GM20431 (cell line): ENCODE measurements at regions not wholly inside any gene's neighbourhood (a gene's known extent, or its start where the extent isn't known, plus 50 kb on each side); places are given as distances from the start of the nearest gene placed in this dataset.
"Not testable (repeated sequence)": the region's sequence is repeated elsewhere in the genome, so short reads cannot be mapped to it uniquely, and the experiment has no call there.

Experiments used
- in situ Hi-C: fragments of 300-500 bp; cut with MseI, MboI; formaldehyde crosslinking; loops from one replicate; pipeline ENCODE4 v1.15.0; 2020; ENCODE audit warnings: low sequenced_read_pairs; ENCODE audit not compliant: unreplicated experiment

- in situ Hi-C loops, result not testable (repeated sequence)
Observed at GRCh38 chr16:6693418-6693817, 639.2 kb upstream of the RBFOX1 start.

DNA sequence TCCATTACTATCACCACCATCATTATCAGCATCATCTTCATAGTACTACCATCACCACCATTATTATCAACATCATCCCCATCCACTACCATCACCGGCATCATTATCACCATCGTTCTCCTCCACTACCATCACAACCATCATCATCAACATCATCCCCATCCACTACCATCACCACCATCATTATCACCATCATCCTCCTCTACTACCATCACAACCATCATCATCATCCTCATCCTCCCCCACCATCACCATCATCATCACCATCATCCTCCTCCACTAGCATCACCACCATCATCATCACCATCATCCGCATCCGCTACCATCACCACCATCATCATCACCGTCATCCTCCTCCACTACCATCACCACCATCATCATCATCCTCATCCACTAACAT lies 639.8 kb upstream of the RBFOX1 start:
- in situ Hi-C loops, result no loop called here

GRCh38 chr16:6690741-6691140 lies 641.9 kb upstream of the RBFOX1 start:
- in situ Hi-C loops, result no loop called here

GRCh38 chr16:6689643-6690042 lies 643.0 kb upstream of the RBFOX1 start:
- in situ Hi-C loops, result no loop called here

- in situ Hi-C loops, result no loop called here
Observed at GRCh38 chr16:6687593-6687992, 645.1 kb upstream of the RBFOX1 start.

- in situ Hi-C loops, result no loop called here
Observed at GRCh38 chr16:6684076-6684673, 648.5 kb upstream of the RBFOX1 start.

DNA sequence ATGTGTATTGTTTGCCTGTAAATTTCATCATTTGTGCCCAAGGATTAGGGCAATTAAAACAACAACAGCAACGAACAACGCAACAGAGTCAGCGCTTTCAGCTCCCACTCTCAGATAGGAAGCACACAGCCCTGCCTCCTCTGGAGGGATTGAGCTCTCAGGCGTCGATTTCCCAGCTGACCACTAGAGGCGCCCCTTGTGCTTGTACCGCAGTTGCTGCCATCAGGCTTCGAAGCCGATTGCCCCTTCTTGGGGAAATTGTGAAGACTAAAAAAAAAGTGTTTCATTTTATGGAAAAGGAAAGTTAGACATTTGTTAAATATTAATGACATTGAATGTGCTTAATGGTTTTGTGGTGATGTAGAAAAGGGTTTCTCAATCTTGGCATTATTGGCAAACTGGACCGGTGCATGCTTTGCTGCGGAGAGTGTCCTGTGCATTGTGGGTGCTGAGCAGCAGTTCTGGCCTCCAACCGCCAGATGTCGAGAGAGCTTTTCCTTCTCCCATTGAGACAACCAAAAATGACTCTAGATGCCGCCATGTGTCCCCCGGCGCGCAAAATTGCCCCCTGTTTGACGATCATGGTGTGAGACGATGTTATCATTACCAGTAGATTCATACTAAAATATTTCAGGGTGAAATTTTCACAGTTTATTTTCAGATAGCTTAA lies 650.4 kb upstream of the RBFOX1 start:
- in situ Hi-C loops, result no loop called here

GRCh38 chr16:6678586-6678985 lies 654.1 kb upstream of the RBFOX1 start:
- in situ Hi-C loops, result no loop called here

DNA sequence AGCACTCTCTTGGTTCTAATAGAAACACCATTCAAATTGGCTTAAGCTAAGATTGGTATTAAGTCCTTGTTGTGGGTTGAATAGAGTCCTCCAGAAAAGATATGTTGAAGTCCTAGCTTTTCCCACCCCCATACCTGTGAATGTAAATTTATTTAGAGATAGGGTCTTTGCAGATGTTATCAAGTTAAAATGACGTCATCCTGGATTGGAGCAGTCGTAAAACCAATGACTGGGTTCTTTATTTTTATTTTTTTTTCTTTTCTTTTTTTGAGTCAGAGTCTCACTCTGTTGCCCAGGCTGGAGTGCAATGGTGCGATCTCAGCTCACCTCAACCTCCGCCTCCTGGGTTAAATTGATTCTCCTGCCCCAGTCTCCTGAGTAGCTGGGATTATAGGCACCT lies 658.6 kb upstream of the RBFOX1 start:
- in situ Hi-C loops, result no loop called here

DNA sequence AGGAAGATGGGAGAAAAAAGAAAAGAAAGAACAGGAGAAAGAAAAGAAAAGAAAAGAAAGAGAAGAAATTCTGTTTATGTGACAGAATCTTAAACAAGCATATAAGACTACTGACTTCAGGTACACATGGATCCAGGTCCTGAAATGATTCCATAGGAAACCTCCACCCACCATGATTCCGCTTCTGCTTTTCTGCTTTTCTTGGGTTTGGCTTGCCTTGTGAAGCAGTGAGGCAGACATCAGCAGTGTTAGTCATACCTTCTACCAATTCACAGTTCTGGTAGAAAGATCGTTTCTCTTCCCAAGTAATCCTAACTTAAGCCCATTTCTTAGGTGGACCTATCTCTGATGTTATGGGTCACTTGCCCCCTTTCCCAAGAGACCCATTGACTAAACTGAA lies 660.1 kb upstream of the RBFOX1 start:
- in situ Hi-C loops, result no loop called here

GRCh38 chr16:6667393-6667792 lies 665.3 kb upstream of the RBFOX1 start:
- in situ Hi-C loops, result no loop called here

DNA sequence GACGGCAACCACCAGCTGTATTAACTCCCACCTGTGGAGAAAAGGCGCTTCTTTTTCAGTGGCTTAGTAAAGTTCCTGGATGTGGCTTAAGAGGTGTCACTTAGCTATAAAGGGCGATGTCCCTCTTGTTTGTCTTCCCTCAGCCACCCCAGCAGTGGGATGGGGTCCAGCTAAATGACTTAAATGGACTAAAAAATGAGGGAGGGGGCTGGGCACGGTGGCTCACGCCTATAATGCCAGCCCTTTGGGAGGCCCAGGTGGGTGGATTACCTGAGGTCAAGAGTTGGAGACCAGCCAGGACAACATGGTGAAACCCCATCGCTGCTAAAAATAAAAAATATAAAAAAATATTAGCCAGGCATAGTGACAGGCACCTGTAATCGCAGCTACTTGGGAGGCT lies 667.5 kb upstream of the RBFOX1 start:
- in situ Hi-C loops, result no loop called here

- in situ Hi-C loops, result no loop called here
Observed at GRCh38 chr16:6663668-6664067, 669.0 kb upstream of the RBFOX1 start.

GRCh38 chr16:6656760-6657159 lies 675.9 kb upstream of the RBFOX1 start:
- in situ Hi-C loops, result no loop called here

DNA sequence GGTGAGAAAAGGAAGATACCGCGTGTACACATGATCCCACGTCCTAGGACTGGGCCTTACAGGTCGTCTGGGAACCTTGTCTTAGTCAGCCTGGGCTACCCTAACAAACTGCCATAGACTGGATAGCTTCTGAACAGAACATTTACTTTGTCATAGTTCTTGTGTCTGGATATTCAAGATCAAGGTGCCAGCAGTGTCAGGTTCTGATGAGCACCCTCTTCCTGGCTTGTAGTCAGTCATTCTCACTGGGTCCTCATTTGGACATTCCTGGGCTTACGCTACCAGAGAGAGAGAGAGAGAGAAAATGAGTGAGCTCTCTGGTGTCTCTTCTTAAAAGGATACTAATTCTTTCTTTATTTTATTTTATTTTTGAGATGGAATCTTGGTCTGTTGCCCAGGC lies 685.8 kb upstream of the RBFOX1 start:
- in situ Hi-C loops, result no loop called here

- in situ Hi-C loops, result no loop called here
Observed at GRCh38 chr16:6645768-6646568, 686.7 kb upstream of the RBFOX1 start.

DNA sequence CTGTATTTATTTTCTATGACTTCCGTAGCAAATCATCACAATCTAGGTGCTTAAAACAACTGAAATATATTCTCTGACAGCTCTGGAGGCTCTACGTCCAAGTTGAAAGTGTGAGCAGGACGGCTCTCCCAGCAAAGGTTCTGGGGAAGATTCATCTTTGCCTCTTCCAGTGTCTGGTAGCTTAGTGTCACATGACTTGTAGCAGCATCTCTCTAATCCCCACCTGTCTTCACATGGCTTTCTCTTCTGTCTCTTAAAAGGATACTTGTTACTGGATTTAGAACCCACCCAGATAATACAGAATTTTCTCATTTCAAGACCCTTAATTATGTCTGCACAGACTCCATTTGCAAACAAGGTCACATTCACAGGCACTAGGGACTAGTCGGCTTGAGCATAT lies 687.7 kb upstream of the RBFOX1 start:
- in situ Hi-C loops, result no loop called here

- in situ Hi-C loops, result no loop called here
Observed at GRCh38 chr16:6643080-6643686, 689.5 kb upstream of the RBFOX1 start.

- in situ Hi-C loops, result no loop called here
Observed at GRCh38 chr16:6642271-6642670, 690.4 kb upstream of the RBFOX1 start.

GRCh38 chr16:6641091-6641490 lies 691.6 kb upstream of the RBFOX1 start:
- in situ Hi-C loops, result no loop called here

GRCh38 chr16:6636457-6636856 lies 696.2 kb upstream of the RBFOX1 start:
- in situ Hi-C loops, result no loop called here
